GM10266 (cell line): ENCODE measurements at regions not wholly inside any gene's neighbourhood (a gene's known extent, or its start where the extent isn't known, plus 50 kb on each side); places are given as distances from the start of the nearest gene placed in this dataset.

Experiments used
- DNase-seq: peaks from one replicate; pipeline ENCODE4 v3.0.0; 2012; ENCODE audit errors: extremely low spot score
- TF ChIP-seq, protein P1 (sequence below): IDR thresholded peaks from 2 replicates; pipeline ENCODE4 v1.5.1; 2012; ENCODE audit warnings: mild to moderate bottlenecking, low read depth; ENCODE audit not compliant: control insufficient read depth, insufficient read depth; ENCODE audit errors: missing control alignments

DNA sequence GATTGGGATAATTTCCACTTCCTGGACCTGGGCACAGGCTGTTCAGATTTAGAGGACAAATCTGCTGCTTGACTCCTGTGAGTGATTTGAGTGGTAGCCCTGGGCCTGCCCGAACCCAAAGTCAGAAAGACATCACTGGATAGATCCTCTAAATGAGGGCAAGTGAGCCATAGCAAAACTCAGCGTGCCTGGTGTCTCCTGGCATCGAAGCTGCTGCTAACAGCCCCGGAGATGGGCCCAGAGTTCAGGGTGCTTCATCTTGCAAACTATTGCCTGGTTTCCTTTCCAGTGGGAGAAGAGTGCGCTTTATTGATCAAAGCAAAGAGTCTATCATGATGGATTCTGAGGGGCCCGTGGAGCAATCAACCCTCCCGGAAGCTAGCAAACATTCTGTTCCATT lies 153.1 kb upstream of the KLHL29 start:
- no peak for DNase-seq
- TF ChIP-seq, protein P1, sequence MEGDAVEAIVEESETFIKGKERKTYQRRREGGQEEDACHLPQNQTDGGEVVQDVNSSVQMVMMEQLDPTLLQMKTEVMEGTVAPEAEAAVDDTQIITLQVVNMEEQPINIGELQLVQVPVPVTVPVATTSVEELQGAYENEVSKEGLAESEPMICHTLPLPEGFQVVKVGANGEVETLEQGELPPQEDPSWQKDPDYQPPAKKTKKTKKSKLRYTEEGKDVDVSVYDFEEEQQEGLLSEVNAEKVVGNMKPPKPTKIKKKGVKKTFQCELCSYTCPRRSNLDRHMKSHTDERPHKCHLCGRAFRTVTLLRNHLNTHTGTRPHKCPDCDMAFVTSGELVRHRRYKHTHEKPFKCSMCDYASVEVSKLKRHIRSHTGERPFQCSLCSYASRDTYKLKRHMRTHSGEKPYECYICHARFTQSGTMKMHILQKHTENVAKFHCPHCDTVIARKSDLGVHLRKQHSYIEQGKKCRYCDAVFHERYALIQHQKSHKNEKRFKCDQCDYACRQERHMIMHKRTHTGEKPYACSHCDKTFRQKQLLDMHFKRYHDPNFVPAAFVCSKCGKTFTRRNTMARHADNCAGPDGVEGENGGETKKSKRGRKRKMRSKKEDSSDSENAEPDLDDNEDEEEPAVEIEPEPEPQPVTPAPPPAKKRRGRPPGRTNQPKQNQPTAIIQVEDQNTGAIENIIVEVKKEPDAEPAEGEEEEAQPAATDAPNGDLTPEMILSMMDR: no peak

DNA sequence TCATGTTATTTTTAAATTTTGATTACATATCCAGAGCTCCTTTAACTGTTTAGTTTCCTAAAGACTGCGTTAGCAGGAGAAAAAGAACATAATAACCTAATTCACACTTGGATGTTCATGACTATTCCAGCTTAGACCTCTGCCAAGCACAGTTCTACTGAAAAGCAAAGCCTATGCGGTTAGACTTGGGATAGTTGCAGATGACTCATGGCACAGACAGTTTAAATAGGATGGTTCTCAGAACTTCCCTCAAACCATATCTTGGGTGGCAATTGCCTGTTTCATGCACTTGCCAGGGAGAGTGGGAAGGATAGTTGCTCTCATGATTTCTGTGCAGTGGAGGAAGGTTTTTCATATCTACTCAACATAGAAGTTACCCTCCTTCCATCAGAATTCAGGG lies 149.7 kb upstream of the KLHL29 start:
- DNase-seq: no peak
- TF ChIP-seq, protein P1: no peak

DNA sequence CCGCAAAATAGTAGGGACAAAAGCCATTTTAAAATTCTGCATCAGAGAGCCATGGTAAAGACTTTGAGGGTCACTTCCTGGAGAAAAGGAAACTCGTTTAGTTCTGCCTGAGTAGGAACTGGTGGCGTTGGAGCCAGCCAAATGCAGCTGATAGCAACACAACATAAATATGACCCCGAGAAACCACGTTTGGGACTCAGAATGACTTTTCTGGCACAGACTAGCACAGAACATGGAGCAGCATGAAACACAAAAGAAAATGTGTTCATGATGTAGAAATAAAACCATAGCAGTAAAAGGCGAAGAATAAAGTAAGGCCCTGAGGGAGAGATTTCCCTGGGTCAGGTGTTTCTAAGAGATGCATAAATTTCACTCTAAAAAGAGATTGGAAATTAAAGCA lies 149.2 kb upstream of the KLHL29 start:
- TF ChIP-seq, protein P1: no peak
- no peak for DNase-seq

DNA sequence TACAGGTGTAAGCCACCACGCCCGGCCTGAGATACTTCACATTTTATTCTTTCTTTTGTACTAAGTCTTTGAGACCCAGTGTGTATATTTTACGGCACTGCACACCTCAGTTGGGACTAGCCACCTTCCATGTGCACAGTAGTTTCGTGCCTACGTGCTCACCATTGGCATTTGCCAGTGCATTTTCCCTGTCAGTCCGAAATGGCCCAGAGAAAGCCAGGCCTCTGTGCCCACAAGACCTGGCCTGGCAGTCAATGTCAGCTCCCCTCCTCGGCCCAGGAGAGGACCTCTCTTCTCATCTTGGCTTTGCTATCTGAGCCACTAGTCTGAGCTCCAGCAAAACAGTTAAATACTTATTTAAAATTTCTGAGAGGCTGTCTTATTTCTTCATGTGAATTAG lies 147.8 kb upstream of the KLHL29 start:
- TF ChIP-seq, protein P1: no peak
- DNase-seq: no peak

DNA sequence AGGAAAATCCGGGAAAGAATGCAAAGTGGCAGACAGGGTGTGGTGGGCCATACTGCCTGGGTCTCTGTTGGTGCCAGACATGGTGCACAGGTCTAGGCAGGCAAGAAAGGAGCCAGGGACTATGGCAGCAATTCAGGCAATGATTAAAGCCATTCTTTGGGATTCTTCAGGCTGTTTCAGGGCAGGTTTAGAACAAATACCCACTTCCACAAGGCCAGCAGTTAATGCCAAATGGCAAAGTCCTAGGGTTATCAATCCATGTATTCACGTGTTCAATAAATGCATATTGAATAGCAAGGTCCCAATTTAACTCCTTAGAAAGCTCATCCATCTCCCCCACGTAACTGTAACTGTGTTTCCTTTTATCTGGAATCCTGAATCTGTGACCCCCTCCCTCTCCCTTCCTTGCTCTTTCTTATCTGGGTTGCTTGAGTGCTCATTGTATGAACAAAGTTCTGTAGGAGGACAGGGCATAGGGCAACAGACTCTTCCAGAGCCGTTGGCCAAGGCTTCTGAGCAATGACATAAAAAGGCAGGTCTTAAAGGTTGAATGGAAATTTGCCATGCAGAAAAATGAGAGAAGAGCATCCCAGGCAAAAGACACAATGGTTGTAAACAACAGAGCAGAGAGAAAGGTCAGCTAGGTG lies 146.8 kb upstream of the KLHL29 start:
- no peak for DNase-seq
- TF ChIP-seq, protein P1: no peak

DNA sequence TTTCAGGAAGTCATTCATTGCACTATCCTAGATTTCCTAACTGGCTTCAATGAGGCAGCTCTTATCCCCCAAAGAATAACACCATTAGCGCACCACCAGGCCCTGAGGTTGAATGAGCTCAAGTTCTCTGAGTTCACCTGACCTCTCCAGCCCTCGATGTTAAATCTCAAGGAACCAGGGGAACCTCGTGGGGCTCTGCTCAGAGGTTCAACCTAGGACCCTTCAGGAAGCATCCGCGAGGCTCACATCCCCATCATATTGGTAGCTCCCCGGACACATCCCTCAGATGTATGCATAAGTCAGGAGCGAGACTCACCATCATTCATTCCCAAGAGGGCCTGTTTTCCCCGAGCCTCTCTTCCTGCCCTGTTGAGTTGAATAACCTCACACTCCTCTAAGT lies 145.6 kb upstream of the KLHL29 start:
- TF ChIP-seq, protein P1: no peak
- DNase-seq: no peak

DNA sequence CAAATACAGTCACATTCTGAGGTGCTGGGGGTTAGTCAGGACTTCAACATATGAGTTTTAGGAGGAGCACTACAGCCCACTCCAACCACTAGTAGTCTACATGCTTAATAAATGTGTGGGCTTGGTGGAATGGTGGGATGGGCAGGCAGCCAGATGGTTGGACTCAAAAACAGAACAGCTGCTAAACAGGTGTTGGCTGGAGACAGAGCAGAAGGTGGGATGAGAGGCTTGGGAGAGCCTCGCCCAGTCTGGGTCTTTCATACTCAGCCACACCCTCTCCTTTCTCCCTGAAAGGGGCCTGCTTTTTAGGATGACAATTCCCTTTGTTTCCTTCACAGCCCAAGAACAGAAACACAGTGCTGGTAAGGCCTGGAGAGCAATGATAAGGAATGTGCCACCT lies 143.9 kb upstream of the KLHL29 start:
- no peak for DNase-seq
- TF ChIP-seq, protein P1: no peak
